ENCODE measurements at regions not wholly inside any gene's neighbourhood (a gene's known extent, or its start where the extent isn't known, plus 50 kb on each side); places are given as distances from the start of the nearest gene placed in this dataset.
"Not testable (repeated sequence)": the region's sequence is repeated elsewhere in the genome, so short reads cannot be mapped to it uniquely, and the experiment has no call there.

DNA sequence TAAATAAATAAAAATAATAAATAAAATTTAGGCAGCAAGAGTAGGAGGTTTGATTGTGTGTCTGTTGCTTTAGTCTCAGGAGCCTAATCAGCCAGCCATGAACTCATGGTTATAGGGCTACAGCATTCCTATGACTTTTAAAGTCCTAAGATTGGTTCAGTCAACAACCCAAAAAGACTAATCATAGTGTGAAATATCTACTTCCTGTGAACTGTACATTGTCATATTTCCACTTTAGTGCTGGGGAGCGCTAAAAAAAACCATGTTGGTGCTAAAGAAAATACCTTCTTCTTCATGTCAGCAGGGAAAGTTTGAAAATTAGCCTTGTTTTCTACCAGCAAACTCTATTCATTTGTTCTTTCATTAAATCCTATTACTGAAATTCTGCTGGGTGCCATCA, 521.6 kb downstream of the RNF144A start:
- Histone ChIP-seq H3K27ac (ENCODE audit: low read depth, low read length, severe bottlenecking) (no peak overlapping the region), H3K4me3 (ENCODE audit: extremely low read depth, insufficient read depth, low read length, poor library complexity, severe bottlenecking) (no peak overlapping the region), H3K4me1 (ENCODE audit: control insufficient read depth, insufficient read depth, low read length, poor library complexity, severe bottlenecking) (no peaks in the 10 kb centered on the region), H3K36me3 (ENCODE audit: control insufficient read depth, insufficient read depth, low read length) (no peaks in the 10 kb centered on the region), H3K9me3 (ENCODE audit: control insufficient read depth, low read length) (no peaks in the 10 kb centered on the region)
- 100% methylated on average over 1 of the region's 1 CpG; no CpG with 5 or more reads in 1 of the 2 experiments for WGBS, 2 experiments (ENCODE audit: insufficient coverage in 2 of 2)

- no peaks in the 10 kb centered on the region for H3K4me1 ChIP-seq (ENCODE audit: control insufficient read depth, insufficient read depth, low read length, poor library complexity, severe bottlenecking)
- H3K4me3 ChIP-seq (ENCODE audit: extremely low read depth, insufficient read depth, low read length, poor library complexity, severe bottlenecking) = no peak overlapping the region
- no peaks in the 10 kb centered on the region for H3K9me3 ChIP-seq (ENCODE audit: control insufficient read depth, low read length)
- no peaks in the 10 kb centered on the region for H3K36me3 ChIP-seq (ENCODE audit: control insufficient read depth, insufficient read depth, low read length)
- 100% methylated on average over 1 of the region's 4 CpGs for WGBS, 2 experiments (ENCODE audit: insufficient coverage in 2 of 2)
- no peak overlapping the region for H3K27ac ChIP-seq (ENCODE audit: low read depth, low read length, severe bottlenecking)
Measured at GRCh38 chr2:7440977-7441376, 523.8 kb downstream of the RNF144A start.

- 80 to 81% methylated on average over 1 to 2 of the region's 3 CpGs for WGBS, 2 experiments (ENCODE audit: insufficient coverage in 2 of 2)
- H3K9me3 ChIP-seq (ENCODE audit: control insufficient read depth, low read length); H3K4me1 ChIP-seq (ENCODE audit: control insufficient read depth, insufficient read depth, low read length, poor library complexity, severe bottlenecking); H3K27ac ChIP-seq (ENCODE audit: low read depth, low read length, severe bottlenecking); H3K4me3 ChIP-seq (ENCODE audit: extremely low read depth, insufficient read depth, low read length, poor library complexity, severe bottlenecking); H3K36me3 ChIP-seq (ENCODE audit: control insufficient read depth, insufficient read depth, low read length): not testable (repeated sequence)
Measured at GRCh38 chr2:7441841-7442240, 524.6 kb downstream of the RNF144A start.

DNA sequence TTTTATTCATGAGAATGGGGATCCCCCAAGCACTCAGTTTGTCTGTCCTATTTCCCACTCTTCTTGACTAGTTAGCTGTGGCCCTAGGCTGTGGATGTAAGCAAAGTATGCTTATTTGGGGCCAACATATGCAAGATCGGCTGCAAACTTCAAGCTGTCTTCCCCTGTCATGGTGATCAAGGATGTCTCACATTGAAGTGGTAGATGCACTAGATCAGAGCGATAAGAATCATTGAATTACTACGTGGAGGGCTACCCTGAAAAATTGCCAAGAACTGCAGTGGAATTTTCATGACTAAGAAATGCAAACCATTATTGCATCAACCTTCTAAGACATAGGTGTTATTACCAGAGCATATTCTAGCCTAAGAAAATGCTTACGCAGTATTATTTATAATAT, 527.4 kb downstream of the RNF144A start:
- WGBS, 2 experiments (ENCODE audit: insufficient coverage in 2 of 2) = 86 to 100% methylated on average over 1 of the region's 4 CpGs
- H3K27ac ChIP-seq (ENCODE audit: low read depth, low read length, severe bottlenecking) = no peak overlapping the region
- no peaks in the 10 kb centered on the region for H3K4me1 ChIP-seq (ENCODE audit: control insufficient read depth, insufficient read depth, low read length, poor library complexity, severe bottlenecking)

DNA sequence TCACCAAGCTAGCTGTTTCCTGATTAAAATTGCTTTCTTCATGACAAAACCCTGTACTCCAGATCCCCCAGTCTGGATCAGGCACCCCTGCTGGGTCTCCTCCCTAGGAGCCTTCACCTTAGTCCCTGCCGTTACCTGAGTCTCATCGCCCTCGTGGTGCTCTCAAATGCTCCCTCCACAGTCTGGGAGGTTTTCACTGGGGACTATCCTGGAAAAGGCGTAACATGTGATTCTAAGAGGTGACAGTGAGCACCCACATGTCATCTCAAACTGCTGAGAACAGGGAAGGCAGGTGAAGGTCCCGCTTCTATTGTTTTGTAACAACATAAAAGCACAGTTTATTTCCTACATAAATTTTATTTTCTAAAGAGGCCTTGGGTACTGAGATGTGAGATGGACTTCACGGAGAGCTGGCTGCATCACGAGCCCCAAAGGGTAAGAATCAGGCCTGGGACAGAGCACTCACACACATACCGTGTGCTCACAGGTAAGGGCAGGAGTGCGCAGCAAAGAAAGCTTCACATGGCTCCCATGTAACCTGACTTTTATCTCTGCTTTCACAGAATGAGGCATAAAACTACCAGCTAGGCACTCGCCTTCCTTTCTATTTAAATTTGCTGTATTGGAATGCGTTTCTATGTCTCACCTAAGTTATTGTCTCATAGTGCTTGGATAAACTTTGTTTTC, 531.5 kb downstream of the RNF144A start:
- no peaks in the 10 kb centered on the region for H3K36me3 ChIP-seq (ENCODE audit: control insufficient read depth, insufficient read depth, low read length)
- 87 to 96% methylated on average over 4 to 6 of the region's 11 CpGs for WGBS, 2 experiments (ENCODE audit: insufficient coverage in 2 of 2)
- no peaks in the 10 kb centered on the region for H3K9me3 ChIP-seq (ENCODE audit: control insufficient read depth, low read length)
- no peak overlapping the region for H3K27ac ChIP-seq (ENCODE audit: low read depth, low read length, severe bottlenecking)
- peaks cover 7% of the 10 kb centered on the region for H3K4me1 ChIP-seq (ENCODE audit: control insufficient read depth, insufficient read depth, low read length, poor library complexity, severe bottlenecking)
- H3K4me3 ChIP-seq (ENCODE audit: extremely low read depth, insufficient read depth, low read length, poor library complexity, severe bottlenecking) = no peak overlapping the region

More for the DNA sequence above, 527.4 kb downstream of the RNF144A start:
- no peak overlapping the region for H3K4me3 ChIP-seq (ENCODE audit: extremely low read depth, insufficient read depth, low read length, poor library complexity, severe bottlenecking)
- H3K36me3 ChIP-seq (ENCODE audit: control insufficient read depth, insufficient read depth, low read length) = no peaks in the 10 kb centered on the region
- no peaks in the 10 kb centered on the region for H3K9me3 ChIP-seq (ENCODE audit: control insufficient read depth, low read length)

GRCh38 chr2:7449298-7449697, 532.1 kb downstream of the RNF144A start:
- no peak overlapping the region for H3K4me3 ChIP-seq (ENCODE audit: extremely low read depth, insufficient read depth, low read length, poor library complexity, severe bottlenecking)
- H3K9me3 ChIP-seq (ENCODE audit: control insufficient read depth, low read length) = no peaks in the 10 kb centered on the region
- H3K27ac ChIP-seq (ENCODE audit: low read depth, low read length, severe bottlenecking) = no peak overlapping the region
- no peaks in the 10 kb centered on the region for H3K36me3 ChIP-seq (ENCODE audit: control insufficient read depth, insufficient read depth, low read length)
- peaks cover 7% of the 10 kb centered on the region for H3K4me1 ChIP-seq (ENCODE audit: control insufficient read depth, insufficient read depth, low read length, poor library complexity, severe bottlenecking)

GRCh38 chr2:7450188-7450832, 533.1 kb downstream of the RNF144A start:
- Histone ChIP-seq H3K4me3 (ENCODE audit: extremely low read depth, insufficient read depth, low read length, poor library complexity, severe bottlenecking) (no peak overlapping the region), H3K9me3 (ENCODE audit: control insufficient read depth, low read length) (no peaks in the 10 kb centered on the region), H3K27ac (ENCODE audit: low read depth, low read length, severe bottlenecking) (no peak overlapping the region), H3K4me1 (ENCODE audit: control insufficient read depth, insufficient read depth, low read length, poor library complexity, severe bottlenecking) (peaks cover 7% of the 10 kb centered on the region), H3K36me3 (ENCODE audit: control insufficient read depth, insufficient read depth, low read length) (no peaks in the 10 kb centered on the region)
- WGBS, 2 experiments (ENCODE audit: insufficient coverage in 2 of 2) = 100% methylated on average over 2 of the region's 8 CpGs; no CpG with 5 or more reads in 1 of the 2 experiments

DNA sequence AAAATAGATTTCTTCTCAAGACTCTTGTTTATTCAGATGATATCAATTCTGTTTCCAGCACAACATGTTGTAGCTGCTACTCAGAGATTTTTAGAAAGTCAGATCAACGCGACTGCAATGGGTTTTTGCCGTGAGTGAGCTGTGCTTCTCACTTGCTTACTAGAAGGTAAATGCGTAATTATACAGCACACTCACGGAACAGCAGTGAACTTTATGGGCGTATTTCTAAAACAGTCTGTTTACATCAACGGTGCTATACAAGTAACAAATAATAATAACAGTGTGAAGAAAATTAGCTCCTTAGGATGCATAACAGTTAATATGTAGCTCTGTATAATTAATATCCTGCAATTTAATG, 533.6 kb downstream of the RNF144A start:
- 89% methylated on average over 3 of the region's 7 CpGs; no CpG with 5 or more reads in 1 of the 2 experiments for WGBS, 2 experiments (ENCODE audit: insufficient coverage in 2 of 2)
- no peaks in the 10 kb centered on the region for H3K36me3 ChIP-seq (ENCODE audit: control insufficient read depth, insufficient read depth, low read length)
- H3K27ac ChIP-seq (ENCODE audit: low read depth, low read length, severe bottlenecking) = no peak overlapping the region
- H3K9me3 ChIP-seq (ENCODE audit: control insufficient read depth, low read length) = no peaks in the 10 kb centered on the region
- no peak overlapping the region for H3K4me3 ChIP-seq (ENCODE audit: extremely low read depth, insufficient read depth, low read length, poor library complexity, severe bottlenecking)
- H3K4me1 ChIP-seq (ENCODE audit: control insufficient read depth, insufficient read depth, low read length, poor library complexity, severe bottlenecking) = peaks cover 7% of the 10 kb centered on the region

GRCh38 chr2:7452110-7452876, 535.1 kb downstream of the RNF144A start:
- WGBS, 2 experiments (ENCODE audit: insufficient coverage in 2 of 2) = 78% methylated on average over 9 of the region's 12 CpGs
- Histone ChIP-seq H3K9me3 (ENCODE audit: control insufficient read depth, low read length) (no peaks in the 10 kb centered on the region), H3K36me3 (ENCODE audit: control insufficient read depth, insufficient read depth, low read length) (no peaks in the 10 kb centered on the region), H3K4me1 (ENCODE audit: control insufficient read depth, insufficient read depth, low read length, poor library complexity, severe bottlenecking) (peaks cover 7% of the 10 kb centered on the region), H3K27ac (ENCODE audit: low read depth, low read length, severe bottlenecking) (peak overlapping the region; percentile 41), H3K4me3 (ENCODE audit: extremely low read depth, insufficient read depth, low read length, poor library complexity, severe bottlenecking) (no peak overlapping the region)

- Histone ChIP-seq H3K9me3 (ENCODE audit: control insufficient read depth, low read length) (no peaks in the 10 kb centered on the region), H3K36me3 (ENCODE audit: control insufficient read depth, insufficient read depth, low read length) (no peaks in the 10 kb centered on the region), H3K27ac (ENCODE audit: low read depth, low read length, severe bottlenecking) (no peak overlapping the region), H3K4me3 (ENCODE audit: extremely low read depth, insufficient read depth, low read length, poor library complexity, severe bottlenecking) (no peak overlapping the region), H3K4me1 (ENCODE audit: control insufficient read depth, insufficient read depth, low read length, poor library complexity, severe bottlenecking) (peaks cover 7% of the 10 kb centered on the region)
- 72 to 83% methylated on average over 1 to 3 of the region's 4 CpGs for WGBS, 2 experiments (ENCODE audit: insufficient coverage in 2 of 2)
Measured at GRCh38 chr2:7454592-7454991, 537.4 kb downstream of the RNF144A start.

DNA sequence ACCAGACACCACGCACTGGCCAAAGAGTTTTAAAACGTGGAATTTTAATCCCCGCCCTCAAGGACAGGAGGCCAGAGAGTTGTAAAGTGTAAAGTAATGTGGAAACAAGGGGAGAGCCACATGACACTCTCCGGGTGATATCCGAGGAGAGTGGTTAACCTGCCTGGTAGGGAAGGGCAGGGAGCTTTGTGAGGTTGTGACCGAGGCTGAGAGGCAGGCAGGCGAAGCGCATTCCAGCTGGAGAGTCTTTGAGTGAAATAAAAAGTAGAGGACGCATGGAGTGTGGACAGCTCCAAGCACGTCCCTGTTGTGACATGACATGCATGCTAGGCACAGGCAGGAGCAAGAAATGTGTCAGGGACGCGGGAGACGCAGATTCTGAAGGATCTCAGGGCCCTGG, 539.5 kb downstream of the RNF144A start:
- H3K4me1 ChIP-seq (ENCODE audit: control insufficient read depth, insufficient read depth, low read length, poor library complexity, severe bottlenecking) = peaks cover 6% of the 10 kb centered on the region
- 73 to 84% methylated on average over 9 to 11 of the region's 13 CpGs for WGBS, 2 experiments (ENCODE audit: insufficient coverage in 2 of 2)
- no peak overlapping the region for H3K27ac ChIP-seq (ENCODE audit: low read depth, low read length, severe bottlenecking)
- H3K4me3 ChIP-seq (ENCODE audit: extremely low read depth, insufficient read depth, low read length, poor library complexity, severe bottlenecking) = no peak overlapping the region
- H3K9me3 ChIP-seq (ENCODE audit: control insufficient read depth, low read length) = no peaks in the 10 kb centered on the region
- no peaks in the 10 kb centered on the region for H3K36me3 ChIP-seq (ENCODE audit: control insufficient read depth, insufficient read depth, low read length)

Measured in mesodermal cell (in vitro differentiated cells).